Middle frontal gyrus (tissue), 1 donor: ENCODE measurements at regions not wholly inside any gene's neighbourhood (a gene's known extent, or its start where the extent isn't known, plus 50 kb on each side); places are given as distances from the start of the nearest gene placed in this dataset.

Source experiments
- DNase-seq: peaks from one replicate; pipeline ENCODE4 v3.0.0-alpha.2; 2015; ENCODE audit warnings: low spot score; ENCODE audit errors: extremely low spot score

GRCh38 chr3:152710549-152710948 is 124.4 kb upstream of the P2RY1 start:
- no peak for DNase-seq

DNA sequence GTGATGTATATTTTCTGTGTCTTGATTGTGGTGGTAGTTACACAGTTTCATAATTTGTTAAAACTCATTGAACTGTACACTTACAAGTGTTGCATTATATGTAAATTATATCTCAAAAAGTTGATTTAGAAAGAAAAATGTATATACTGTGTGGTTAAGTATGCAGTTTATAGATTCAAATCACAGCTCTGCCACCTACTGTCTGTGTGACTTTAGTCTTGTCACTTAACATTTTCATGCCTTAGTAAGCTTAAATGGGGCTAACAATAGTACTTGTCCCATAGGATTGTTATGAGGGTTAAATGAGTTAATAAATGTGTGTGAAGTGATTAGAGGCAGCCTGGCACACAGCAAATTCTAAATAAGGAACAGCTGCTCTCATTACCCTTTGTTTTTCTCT is 120.9 kb upstream of the P2RY1 start:
- DNase-seq = no peak

- DNase-seq = no peak
These were observed 120.4 kb upstream of the P2RY1 start for GRCh38 chr3:152714507-152714906.

DNA sequence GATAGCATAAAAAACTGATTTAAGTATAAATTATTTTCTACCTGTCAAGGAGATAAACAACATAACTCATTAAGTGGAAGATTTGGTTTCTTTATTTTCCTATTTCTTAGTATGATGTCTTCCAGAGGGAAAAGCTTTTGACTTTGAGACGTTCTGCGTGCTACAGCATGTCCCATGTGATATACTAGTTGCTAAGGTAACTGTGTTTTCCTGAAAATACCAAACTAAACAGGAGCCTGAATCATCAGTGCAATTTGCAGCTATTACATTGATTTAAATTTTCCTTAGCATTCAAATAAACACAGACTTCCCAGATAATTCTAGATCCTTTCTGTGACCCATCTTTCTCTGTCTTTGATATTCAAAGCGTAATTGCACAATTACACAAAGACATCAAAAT is 117.7 kb upstream of the P2RY1 start:
- no peak for DNase-seq

GRCh38 chr3:152718810-152719209 is 116.1 kb upstream of the P2RY1 start:
- DNase-seq = no peak

GRCh38 chr3:152719264-152719663 is 115.7 kb upstream of the P2RY1 start:
- no peak for DNase-seq

DNA sequence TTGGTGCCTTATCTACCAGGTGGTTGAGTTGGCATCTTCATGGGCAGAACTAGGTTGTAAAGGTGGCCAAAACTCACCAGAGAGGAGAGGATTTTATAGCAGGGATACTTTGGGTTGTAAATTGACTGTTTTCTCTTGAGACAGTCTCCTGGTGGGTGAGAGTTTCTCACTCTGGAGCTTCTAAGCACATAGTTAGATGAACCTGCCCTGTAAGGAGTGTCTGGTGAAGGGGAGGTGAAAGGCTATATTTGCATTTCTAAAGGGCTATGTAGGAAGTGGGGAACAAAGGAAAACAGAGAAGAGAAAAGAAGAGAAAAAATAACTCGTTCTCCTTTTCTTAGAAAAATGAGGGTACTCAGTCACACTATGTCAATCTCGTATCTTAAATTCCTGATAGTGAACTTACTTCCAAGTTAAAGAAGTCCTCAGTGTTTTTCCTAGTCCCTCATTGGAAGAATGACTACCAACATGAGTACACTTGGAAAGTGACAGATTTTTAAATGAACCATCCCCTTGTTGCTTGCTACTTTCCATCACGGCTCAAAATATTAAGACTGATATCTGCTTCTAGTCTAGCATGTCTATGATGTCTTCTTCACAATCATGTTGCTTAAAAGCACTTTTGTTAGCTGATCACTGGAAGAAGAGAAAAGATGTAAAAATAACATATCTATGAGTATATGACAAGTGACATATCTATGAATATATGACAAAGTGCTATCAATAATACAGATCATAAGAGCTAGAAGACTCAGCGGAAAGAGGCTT is 113.8 kb upstream of the P2RY1 start:
- DNase-seq = no peak

GRCh38 chr3:152724270-152724669 is 110.7 kb upstream of the P2RY1 start:
- DNase-seq = no peak

- DNase-seq = no peak
These were observed 106.5 kb upstream of the P2RY1 start for GRCh38 chr3:152728231-152728980.

DNA sequence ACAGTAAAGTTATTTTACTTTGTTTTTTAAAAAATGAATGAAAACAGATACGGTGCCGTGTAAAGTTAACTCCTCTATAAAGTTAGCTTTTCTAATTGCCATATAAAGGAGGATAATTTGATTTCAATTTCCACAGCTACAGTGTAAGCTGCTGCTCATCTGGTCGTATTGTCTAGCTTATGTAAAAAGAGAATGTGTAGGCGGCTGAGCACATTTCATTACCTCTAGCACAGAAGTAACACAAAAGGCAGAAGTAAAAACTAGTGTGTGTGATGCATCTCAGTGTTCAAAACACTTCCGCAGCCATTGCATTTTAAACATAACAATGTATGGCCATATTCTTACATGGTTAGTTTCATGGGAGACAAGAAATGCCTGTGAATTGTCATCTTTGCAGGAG is 105.0 kb upstream of the P2RY1 start:
- DNase-seq = no peak

- DNase-seq = no peak
These were observed 103.4 kb upstream of the P2RY1 start for GRCh38 chr3:152731511-152731910.

GRCh38 chr3:152733584-152734119 is 101.3 kb upstream of the P2RY1 start:
- no peak for DNase-seq

DNA sequence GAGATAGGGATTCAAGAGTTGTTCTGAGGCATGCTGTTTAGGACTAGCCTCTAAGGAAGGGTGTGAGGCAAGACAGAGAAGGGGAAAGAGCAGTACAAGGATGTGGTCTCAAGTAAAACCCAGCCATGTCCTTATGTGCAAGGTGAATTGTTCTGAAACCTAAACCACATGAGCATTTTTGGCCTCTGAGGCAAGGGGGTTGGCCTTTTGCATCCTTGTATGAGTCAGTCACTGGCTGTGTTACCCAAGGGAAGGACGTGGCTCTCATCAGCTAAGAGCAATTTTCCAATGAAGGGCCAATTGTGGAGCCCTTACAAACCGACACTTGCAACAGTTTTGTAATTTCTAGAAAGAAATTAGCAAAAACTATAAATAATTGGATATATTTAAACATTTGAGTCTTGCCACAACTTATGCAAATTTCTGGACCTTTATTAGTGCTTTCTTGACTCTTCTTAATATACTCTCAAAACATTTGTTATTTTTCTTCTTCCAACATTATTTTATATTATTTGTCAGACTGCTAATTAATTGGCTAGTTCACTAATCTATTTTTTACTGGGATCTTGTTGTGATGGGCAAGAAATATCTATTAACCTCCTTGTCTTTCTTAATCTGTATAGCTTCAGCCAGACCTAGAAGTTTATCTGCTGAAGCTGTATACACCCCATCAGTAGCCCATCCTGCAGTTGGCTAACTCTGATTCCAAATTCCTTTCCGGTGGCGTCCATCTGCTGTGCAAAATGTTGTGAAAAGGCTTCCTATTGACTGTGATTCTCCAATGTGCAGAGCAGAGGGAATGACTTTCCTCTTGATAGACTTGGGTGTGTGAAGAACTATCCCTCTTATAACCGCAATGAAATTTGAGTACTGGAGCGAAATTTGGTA is 97.7 kb upstream of the P2RY1 start:
- DNase-seq = no peak

DNA sequence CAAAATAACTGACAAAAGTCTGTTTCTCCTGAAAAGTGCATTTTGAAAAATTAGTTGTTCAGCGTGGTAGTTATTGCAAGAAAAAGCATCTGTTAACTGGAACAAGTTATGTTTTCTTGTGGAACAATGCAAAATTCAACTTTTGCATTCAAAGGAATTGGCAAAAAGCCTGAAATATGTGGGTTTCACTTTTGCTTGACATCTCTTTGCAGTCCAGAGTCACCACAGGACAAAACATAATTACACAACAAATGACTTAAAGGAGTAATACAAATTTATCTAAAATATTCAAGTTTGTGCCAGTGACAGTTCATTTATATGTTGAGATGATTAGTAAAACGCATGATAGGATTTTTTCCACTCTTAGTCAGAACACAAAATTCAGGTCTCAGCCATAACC is 96.3 kb upstream of the P2RY1 start:
- DNase-seq = no peak

DNA sequence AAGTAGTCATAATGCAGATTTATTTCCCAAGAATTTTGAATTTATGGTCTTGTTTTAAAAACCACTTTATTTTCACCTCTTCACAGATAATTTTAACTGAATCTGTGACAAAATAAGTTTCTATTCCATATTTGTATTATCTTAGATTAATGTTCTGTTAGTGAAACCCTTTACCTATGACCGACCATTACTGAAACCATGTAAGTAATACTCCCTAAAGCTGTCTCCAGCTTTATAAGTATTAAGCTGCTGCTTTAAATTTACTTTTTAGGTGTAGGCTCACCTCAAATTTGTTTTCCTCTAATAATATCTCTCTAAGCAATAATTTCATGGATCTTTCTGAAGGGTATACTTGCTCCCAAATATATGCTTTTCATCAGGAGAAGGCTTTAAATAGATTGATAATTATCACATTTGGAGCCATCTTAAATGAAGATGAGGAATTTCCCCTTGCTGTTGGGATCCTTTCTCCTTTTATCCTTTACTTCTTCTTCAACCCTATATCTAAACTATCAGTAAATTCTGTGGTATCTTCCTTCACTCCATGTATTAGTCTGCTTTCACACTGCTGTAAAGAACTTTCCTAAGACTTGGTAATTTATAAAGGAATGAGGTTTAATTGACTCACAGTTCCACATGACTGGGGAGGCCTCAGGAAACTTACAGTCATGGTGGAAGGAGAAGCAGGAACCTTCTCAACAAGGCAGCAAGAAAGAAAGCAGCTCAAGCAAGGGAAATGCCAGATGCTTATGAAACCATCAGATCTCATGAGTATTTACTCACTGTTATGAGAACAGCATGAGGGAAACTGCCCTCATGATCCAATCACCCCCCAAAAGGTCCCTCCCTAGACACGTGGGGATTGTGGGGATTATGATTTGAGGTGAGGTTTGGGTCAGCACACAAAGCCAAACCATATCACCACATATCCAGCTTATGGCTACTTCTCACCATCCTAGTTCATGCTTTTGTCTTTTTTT is 92.3 kb upstream of the P2RY1 start:
- no peak for DNase-seq

GRCh38 chr3:152745646-152746045 is 89.3 kb upstream of the P2RY1 start:
- no peak for DNase-seq

DNA sequence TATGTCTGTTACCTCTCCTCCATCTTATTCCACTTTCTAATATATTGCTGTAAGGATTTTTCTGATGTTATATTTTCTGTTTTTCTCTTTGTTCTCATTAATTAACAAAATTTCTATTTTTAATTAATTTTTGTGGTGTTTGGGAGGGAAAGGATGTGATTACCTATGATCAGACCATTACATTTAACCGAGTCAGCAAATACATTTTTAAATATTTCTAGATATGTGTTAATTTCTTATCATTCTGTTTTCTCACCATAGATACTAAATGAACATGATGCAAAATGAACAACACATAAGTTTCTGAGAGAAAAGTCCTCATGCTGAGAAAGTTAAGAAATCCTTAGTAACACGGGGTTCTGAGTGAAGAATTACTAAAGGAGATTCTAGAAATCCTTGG is 80.6 kb upstream of the P2RY1 start:
- no peak for DNase-seq

GRCh38 chr3:152756807-152757206 is 78.1 kb upstream of the P2RY1 start:
- DNase-seq = no peak

DNA sequence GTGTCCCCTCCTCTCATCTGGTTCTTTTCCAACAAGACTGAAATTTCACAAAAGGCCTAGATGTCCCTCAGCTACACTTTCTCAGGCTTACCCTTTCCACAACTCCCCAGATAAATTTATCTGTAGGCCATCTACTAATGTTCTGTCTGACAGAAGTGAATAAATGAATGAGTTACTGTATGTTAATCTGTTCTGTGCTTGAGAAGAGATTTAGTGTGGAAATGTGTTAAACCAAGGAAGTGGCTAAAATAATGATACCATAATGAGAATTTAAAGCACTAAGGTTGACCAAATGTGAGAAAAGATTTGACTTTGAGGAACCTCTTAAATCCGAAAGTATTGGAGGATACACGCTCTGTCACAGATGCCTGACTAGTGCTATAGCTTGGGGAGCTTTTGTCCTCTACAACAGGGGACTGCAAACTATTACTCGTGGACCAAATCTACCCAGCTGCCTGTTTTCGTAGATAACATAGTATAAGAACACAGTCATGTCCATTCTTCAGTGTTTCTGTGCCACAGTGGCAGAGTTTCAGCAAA is 74.8 kb upstream of the P2RY1 start:
- no peak for DNase-seq

- no peak for DNase-seq
These were observed 74.3 kb upstream of the P2RY1 start for GRCh38 chr3:152760591-152760990.
